NOMO-1 treated with dmso at 0.1 percent for 144 hours (cell line): ENCODE measurements at regions not wholly inside any gene's neighbourhood (a gene's known extent, or its start where the extent isn't known, plus 50 kb on each side); places are given as distances from the start of the nearest gene placed in this dataset.
A peak's percentile ranks its signal among the peaks of the same experiment; 100 is the strongest.
"Not testable (repeated sequence)": the region's sequence is repeated elsewhere in the genome, so short reads cannot be mapped to it uniquely, and the experiment has no call there.

Source experiments
- DNase-seq: peaks from one replicate; lab custom pipeline; 2025; ENCODE audit not compliant: unreplicated experiment; lab: John Stamatoyannopoulos, UW

DNA sequence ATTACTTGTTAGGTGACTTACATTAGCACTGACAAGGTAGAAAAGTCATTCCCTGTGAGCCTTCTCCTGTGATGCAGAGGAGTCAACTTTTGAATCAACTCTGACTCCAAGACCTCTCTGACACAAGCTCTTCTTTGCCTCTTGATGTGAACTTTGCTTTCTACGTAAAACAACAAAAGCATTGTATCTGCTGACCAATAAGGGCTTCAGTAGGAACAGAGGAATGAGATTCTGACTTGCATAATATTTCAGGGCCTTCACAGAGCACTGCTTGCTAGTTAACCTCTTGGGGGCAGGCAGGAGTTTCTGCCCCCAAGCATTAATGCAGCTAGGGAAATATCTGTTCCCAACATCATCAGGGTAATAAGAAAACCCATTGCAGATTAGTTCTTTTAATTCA is 791.5 kb downstream of the BCL11A start:
- no peak for DNase-seq

DNA sequence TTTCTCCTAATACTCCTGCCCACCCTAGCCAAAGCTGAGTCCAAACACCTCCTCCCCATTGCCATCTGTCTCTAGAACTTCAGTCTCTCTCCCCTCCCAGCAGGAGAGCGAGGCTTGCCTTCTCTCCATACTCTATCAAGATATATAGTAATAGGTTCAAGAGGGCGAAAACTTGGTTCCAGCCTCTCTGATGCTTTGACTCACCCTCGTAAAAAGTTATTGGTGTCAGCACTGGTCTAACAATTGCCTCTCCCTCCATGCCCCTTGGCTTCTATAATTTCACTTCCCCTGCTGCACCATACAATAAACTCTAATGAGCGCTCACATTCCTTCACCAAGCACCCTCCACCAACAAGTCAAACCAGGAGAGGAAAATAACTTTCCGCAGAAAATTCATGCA is 797.3 kb downstream of the BCL11A start:
- DNase-seq, result no peak

DNA sequence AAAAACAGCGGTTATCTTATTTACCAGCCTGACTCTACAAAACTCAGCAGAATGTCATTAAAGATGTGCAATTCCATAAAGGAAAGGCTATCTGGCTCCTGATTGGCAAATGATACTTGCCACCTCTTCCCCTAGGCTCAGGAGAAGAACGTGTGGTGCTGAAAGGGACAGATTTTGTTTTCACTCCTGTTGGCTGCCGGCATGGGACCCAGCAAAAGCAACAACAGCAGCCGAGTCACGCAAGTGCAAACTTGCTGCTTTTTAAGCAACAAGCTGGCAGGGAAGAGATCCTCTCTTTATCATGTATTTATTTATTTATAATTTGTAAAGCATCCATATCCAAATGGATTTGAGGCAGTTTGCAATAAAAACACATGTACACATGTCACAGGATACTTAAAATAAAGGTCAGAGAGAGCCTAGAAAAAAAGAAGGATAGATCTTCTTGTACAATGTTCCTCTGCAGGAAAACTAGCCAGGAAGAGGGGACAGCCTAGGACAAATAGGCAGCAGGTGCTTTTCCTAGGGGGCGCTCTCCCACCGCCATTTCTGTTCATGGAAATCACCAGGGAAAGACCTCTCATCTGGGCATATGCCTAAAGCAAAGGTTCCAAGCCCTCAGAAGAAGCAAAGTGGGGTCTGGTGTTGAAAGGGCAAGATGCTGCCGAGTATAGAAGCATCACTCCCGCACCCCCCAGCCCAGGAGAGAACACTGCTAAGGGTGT is 799.3 kb downstream of the BCL11A start:
- no peak for DNase-seq

DNA sequence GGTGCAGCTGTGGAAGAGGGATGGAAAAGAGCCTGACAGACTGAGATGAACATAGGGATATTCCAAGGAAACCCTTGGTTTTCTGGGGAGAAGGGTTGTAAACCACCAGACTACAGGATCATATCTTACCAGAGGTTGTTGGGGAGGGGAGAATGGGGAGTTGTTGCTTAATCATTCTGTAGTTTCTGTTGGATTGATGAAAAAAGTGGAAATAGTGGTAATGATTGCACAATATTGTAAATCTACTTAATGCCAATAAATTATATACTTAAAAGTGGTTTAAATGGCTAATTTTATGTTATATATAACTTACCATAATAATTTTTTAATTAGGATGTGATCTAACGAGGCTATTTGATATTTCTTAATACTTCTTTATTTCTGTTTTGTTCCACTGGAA is 800.9 kb downstream of the BCL11A start:
- no peak for DNase-seq

DNA sequence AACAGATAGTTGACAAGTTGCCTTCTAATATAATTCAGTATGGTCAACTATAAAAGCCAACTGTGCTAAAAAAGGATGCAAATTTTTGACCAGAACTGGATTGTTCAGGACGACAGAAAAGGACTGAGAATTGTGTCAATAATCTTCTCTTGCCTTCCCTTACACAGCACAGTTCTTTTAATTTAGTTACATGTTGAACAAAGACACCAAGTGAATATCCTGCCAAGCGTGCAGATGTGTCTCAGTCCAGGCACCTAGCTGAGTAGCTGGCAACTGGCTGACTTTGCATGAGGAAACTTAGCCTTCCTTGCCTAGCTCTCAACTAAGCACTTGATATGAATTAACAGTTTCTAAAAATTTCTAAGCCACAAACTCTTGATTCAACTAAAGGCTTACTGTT is 801.4 kb downstream of the BCL11A start:
- DNase-seq, result no peak

DNA sequence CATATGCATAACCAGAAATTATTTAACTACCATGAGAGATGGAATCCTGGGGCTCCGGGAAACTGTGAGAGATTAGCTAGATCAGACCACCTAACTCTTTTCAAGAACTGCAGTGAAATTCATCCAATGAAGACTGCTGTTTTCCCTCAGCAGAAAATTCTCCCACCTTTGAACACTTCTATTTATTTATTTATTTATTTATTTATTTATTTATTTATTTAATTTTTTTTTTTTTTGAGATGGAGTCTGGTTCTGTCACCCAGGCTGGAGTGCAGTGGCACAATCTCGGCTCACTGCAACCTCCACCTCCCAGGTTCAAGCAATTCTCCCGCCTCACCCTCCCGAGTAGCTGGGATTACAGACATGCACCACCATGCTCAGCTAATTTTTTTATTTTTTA is 802.2 kb downstream of the BCL11A start:
- DNase-seq, result not testable (repeated sequence)

DNA sequence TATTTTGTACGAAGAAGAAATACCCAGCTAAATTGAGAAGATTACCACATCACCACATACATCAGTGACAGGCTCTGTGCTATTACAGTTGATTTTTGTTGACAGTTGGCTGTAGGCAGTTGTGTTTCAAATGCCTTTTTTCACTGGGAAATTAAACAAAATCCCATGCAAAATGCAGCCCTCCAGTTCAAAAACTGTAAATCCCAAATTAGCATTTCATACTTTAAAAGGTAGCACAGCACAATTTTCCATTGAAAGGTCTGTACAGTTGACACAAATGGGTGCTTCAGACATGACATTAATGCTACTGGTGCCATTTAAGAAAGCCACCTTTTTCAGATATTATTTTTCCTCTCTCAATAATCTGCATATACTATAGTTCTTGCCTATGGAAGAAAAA is 807.2 kb downstream of the BCL11A start:
- DNase-seq, result no peak

DNA sequence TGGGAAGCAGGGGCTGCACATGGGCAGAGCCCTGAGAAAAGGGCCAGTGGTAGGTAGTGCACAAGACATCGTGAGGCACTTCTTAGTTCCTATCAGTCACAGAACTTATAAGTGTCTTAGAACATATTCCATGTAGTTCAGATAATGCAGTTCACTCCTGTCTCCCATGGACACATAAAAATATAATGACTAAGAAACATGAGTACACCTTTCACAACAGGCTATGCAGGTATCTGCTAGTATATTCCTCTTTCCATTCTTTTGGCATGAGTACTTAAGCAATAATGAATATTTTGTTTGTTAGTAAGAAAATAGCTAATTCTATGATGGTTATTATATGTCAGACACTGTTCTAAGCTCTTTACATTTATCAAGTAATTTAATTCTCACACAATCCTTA is 808.4 kb downstream of the BCL11A start:
- DNase-seq, result no peak

DNA sequence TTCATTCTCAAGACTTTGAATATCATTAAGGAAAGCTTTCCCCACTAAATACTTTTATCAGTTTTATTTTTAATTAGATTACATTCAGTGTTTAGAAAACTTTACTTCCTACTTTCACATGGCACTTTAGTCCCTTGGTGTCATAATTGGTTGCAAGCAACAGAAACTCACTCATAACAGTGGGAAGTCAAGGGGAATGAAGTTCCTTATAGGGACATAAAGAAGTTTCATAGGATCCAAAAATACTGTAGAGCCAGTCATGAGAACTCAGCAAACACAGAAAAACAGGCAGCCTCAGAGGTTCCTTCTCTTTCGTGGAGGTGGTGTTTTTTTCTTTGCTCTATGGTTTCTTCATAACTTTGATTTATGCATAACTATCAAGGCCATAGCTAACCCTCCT is 809.0 kb downstream of the BCL11A start:
- DNase-seq, result no peak

DNA sequence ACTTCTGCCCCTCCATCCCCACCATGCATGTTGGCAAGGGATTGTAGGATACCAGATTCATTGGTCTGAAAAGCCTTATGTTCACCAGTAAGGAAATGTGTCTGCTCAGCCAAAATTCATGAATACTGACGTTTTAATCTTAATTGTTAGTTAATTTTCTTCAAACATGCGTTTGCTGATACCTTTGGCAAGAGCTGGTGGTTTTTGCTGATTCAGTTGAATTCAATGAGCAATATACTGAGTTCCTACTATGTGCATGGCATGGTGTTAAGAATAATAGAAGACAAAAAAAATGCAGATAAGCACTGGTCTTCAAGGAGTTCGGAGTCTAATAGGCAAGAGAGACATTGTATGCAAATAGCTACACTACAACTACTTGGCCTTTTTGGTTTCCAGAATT is 811.6 kb downstream of the BCL11A start:
- DNase-seq, result no peak

DNA sequence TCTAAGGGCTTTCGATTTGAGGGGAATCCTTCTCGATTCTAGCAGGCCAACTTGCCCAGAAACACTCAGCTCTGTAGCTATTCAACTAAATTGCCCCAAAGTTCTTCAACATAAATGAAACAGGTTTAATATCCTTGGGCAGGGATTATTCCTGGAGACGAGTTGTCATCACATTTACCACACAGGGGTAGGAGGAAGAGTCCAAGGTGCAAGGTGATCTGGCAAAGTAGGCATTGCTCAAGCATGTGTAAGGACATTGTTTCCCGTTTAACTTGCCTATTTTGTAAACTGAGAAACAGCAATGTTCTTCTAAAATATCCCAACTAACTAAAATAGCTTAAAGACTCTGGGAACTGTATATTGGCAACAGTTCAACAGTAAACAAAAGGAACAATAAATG is 814.3 kb downstream of the BCL11A start:
- no peak for DNase-seq

DNA sequence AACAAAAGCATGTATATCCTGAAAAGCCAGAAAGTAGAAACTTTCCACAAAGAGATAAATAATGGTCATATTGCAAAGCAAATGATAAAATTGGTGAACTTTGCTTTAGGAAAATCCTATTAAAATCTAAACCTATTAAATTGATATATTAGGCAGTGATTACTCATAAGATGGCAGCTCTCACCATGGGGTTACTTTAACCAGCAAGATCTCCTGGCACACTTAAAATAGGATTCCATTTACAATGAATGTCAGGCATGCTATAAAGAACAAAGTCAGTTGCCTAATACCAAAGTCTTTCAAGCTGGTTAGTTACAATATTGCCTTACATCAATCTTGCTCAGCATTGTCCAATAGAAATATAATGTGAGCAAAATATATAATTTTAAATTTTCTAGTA is 816.2 kb downstream of the BCL11A start:
- DNase-seq, result no peak

DNA sequence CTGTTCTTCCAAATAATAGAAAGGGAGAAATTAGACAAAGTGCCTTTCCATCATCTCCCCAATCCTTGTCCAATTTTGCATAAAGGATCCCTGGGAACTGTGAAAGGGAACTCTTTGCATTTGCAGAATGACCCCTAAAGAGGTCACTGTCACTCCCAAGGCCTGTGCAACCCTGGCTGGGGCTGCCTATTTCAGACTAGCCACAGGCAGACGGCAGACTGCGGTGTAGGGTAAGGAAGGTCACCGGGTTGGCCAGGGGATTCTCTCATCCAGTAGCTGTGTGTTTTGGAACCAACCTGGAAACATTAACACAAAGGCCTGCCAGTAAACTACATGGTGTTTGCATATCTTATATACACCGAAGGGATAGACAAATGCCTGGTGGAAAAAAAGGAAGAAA is 818.7 kb downstream of the BCL11A start:
- DNase-seq, result no peak

DNA sequence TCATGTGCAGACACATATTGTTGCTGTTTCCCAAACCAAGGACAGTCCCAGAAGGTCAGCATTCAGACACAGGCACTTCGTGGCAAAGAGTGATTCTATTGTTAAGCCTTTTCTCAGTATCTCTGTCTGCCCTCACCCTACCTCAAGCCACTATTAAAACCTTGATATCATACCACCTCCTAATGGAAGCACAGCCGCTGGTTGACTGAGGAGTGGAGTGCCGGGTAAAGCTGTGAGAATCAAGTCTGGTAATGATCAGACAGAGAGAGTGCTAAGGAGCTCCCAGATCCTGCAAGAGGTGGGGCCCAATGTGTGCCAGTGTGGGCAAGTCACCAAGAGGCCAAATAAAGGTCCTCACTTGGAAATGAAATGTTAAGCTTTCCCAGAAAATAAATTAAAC is 819.5 kb downstream of the BCL11A start:
- DNase-seq, result no peak

DNA sequence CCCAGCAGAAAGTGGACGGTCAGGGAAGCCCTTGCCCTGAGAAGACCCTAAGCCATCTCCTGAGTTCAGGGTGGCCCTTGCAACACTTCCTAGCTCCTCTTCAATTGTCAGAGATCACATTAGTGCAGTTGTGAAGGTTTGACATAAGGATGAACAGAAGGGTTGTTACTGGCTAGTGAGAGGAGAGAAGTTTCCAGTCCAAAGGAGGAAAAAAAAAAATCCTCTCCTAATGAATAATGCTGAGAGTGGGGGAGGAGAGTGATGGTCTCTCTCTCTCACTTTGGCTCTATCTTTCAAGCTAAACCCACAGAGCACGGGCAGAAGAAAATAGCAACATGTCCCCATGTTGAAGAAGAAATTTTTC is 819.9 kb downstream of the BCL11A start:
- no peak for DNase-seq

DNA sequence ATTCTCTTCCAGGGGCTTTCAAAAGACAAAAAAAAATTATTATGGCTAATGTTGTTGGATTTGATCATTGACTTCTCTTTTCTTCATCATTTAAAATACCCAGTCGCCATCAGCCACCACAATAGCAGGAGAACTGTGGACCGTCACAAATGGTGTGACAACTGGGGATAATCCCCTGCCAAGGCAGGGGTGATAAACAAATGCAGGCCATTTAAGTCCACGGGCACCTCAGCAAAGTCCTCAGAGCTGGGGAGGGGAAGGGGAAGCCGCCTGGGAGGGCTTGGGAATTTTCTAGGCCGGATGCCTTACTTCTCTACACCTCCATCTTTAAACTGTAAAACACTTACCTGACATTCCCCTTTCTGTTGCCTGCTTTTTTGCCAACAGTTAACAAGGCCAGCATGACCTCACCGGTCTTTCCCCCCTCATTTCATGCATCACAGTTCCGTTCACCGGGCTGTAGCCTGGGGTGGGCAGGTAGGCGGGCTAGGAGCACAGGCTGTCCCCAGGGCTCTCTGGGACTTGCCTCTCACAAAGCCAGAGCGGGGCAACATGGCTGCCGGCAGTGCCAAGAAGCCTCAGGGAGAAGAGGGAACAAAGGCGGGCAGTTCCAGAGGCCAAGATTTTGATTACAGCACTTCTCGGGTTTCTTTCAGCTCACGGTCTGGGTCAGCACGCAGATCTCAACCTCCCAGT is 820.4 kb downstream of the BCL11A start:
- DNase-seq, result no peak

DNA sequence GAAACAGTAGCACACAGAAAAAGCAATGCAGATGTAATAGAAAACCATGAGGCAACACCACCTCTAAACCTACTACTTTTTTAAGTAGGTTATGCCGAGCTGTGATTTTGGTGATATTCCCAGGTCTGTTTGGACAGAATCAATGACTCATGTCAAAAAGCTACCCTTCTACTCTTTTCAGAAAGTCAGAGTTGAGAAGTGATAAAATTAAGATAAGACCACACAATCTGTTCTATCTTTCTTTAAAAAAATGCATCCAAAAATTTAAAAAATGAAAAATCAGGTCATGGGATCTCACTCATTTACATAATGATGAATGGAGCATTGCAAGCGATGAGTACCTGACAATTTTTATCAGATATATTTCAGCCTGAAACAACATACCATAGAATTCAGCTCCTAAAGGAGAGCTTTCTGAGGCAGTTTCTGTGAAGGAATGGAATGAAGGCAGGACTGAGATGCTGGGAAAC is 826.3 kb downstream of the BCL11A start:
- DNase-seq, result no peak

DNA sequence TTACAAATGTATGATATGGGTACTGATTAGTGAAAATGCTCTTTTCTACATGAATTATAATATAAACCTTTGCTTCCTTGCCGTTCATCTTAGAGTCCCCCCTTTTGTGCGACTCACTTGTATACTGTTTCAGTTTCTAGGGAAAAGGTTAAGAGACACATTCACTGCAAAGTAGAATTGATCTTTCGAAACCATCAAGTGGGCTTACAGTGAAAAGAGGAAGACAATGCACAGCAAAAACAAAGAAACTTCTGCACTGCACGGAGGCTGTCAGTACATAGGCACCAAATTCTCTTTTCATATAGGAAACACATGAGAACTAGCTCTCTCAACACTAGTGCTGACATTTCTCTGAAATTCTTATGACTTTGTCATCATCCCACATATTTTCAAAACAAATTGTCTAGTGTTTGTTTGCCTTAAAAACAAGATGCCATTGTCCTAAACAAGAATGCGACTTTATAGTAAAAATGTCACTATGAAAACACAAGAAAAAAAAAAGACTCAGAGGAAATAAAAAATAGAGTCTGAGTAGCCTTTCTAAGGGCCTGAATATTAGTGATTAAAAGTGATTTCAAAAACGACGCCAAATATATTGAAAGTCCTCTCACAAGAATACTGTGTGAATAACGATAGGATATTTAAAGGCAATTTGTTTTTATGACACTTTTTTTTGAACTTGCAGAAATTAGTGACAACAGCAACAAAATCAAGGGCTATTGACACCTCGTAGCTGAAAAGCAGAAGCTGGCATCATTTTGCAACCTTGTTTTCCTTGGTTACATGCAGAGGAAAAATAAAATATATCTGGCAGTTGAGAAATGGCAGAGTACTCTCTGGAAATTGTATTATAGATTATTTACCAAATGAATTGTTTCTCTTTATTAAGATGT is 827.0 kb downstream of the BCL11A start:
- peak; percentile 65 for DNase-seq

DNA sequence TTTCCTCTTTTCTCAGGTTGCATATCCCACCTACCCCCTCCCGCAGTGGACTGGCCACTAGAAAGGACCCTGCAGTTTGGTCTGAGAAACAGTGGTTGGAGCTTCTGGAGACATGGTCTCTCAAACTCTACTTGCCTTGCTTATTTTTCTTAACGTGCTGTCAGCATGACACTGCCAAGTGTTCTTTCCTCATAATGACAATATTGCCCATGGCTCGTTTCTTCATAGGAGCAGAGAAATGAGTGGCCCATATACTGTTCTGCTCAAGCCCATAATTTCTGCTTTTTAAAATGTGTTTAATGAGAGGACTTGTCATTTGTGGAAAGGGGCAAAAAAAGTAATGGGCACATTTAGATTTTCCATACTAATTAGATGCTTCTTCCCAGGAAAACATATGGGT is 828.7 kb downstream of the BCL11A start:
- DNase-seq, result no peak

DNA sequence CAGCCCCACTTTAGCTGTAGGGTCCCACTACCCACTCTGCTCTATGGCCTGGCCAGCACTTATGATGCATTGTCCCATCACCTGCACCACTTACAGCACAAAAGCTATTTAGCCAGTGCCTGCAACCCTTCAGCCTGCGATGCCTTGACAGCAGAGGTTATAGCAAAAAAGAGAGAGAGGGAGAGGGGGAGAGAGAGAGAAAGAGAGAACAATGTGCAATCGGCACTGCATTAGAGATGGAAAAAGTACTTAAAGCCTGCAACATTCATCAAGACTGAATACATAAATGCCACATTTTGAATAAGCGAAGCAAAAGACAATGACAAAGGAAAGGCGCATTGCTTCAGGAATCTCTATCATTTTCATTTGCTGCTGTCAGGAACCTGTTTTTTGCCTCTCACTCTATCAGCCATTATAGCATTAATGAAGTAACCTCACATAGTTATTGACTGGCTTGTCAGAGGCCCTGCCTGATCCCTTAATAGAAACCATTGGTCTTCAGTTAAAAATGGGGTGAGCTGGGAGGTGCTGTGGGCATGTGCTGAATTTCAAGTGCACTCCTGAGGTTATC is 833.1 kb downstream of the BCL11A start:
- no peak for DNase-seq

DNA sequence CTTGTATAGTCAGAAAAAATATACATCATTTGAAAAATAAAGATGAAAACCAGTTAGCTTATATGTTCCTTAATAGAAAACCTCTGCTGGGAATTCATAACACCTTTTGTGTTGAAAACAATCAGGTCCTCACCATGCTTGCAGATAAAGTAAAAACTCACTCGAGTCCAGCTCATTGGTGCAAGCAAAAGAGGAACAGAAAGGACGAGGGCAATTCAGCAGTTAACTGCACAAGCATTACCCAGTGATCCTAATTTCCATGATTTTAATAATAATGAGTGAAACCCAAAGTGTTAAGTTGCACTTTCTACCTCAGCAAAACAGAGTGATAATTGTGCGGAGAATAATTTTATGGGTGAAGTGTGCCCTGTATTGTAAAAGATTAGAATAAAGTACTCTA is 839.9 kb downstream of the BCL11A start:
- peak; percentile 19 for DNase-seq

DNA sequence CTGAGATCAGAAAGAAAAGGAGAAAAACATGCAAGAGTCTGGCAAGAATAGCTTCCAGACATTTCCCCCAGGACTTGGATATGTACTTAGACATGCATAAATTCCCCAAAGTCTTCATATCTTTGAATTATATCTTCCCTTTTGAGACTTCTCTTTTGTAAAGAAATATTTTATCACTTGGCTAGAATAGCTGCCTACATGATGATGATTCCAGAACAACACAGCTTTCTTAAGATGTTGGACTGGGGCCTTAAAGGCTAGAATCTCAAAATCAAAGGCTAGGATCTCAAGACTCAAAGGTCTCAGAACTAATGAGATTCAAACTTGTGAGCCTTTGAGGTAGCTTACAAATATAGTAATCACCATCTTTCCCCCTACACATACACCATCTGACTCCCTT is 842.3 kb downstream of the BCL11A start:
- no peak for DNase-seq
